BE2C (cell line): ENCODE measurements at regions not wholly inside any gene's neighbourhood (a gene's known extent, or its start where the extent isn't known, plus 50 kb on each side); places are given as distances from the start of the nearest gene placed in this dataset.

Experiments used
- DNase-seq: peaks from one replicate; pipeline ENCODE4 v3.0.0-alpha.2; 2020
- H3K27me3 ChIP-seq: fragments of 250-450 bp; sonication (Bioruptor Pico); 2 replicates; pipeline ENCODE4 v1.5.1; 2020; ENCODE audit warnings: mild to moderate bottlenecking
- H3K36me3 ChIP-seq: fragments of 250-450 bp; sonication (Bioruptor Pico); 2 replicates; pipeline ENCODE4 v1.5.1; 2020; ENCODE audit warnings: mild to moderate bottlenecking
- H3K4me1 ChIP-seq: fragments of 250-450 bp; sonication (Bioruptor Pico); 2 replicates; pipeline ENCODE4 v1.5.1; 2020
- H3K4me3 ChIP-seq: 2 replicates; pipeline ENCODE4 v1.5.1; 2011; ENCODE audit warnings: low read depth, low read length
- H3K9me3 ChIP-seq: fragments of 250-450 bp; sonication (Bioruptor Pico); 2 replicates; pipeline ENCODE4 v1.5.1; 2020
- TF ChIP-seq, protein P1 (sequence below): IDR thresholded peaks from 2 replicates; pipeline ENCODE4 v1.5.1; 2012; ENCODE audit warnings: mild to moderate bottlenecking, low read depth, low read length

DNA sequence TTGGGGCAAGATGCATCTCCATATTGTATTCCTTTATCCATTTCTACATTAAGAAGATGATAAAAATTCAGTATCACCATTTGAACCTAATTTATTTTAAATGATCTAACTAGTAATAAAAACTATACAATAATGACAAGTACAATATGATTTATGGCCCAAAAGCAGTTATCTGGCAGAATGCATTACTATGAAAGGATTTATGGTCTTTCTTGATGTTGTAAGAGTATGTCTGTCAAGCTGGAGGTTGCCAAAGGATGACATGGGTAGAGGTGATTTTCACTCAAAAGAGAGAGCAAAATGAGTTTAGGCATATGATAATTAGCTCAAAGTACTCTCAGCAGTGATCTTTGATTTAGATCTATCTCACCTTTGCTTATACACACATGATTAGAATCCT is 54.2 kb upstream of the MAP2 start:
- TF ChIP-seq, protein P1, sequence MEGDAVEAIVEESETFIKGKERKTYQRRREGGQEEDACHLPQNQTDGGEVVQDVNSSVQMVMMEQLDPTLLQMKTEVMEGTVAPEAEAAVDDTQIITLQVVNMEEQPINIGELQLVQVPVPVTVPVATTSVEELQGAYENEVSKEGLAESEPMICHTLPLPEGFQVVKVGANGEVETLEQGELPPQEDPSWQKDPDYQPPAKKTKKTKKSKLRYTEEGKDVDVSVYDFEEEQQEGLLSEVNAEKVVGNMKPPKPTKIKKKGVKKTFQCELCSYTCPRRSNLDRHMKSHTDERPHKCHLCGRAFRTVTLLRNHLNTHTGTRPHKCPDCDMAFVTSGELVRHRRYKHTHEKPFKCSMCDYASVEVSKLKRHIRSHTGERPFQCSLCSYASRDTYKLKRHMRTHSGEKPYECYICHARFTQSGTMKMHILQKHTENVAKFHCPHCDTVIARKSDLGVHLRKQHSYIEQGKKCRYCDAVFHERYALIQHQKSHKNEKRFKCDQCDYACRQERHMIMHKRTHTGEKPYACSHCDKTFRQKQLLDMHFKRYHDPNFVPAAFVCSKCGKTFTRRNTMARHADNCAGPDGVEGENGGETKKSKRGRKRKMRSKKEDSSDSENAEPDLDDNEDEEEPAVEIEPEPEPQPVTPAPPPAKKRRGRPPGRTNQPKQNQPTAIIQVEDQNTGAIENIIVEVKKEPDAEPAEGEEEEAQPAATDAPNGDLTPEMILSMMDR: no peak
- no peak overlapping the region for H3K4me3 ChIP-seq

DNA sequence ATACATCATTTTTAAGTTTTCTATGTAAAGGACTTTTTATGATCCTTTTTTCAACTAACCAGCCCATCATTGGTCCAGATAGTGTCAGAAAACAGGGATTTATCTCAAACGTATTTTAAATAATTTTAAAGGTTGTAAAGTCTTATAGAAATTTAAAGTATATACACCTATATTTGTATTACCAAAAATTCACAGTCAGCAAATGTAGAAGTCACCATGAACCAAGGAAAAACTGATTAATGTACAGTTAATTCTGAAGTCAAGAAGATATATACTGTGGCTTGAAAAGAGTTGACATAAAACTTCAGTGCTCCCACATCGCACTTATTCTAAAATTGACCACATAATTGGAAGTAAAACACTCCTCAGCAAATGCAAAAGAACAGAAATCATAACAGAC is 52.4 kb upstream of the MAP2 start:
- Histone ChIP-seq H3K27me3 (no peaks in the 10 kb centered on the region), H3K4me1 (no peaks in the 10 kb centered on the region), H3K9me3 (no peaks in the 10 kb centered on the region), H3K36me3 (no peaks in the 10 kb centered on the region), H3K4me3 (no peak overlapping the region)
- DNase-seq: no peak
- TF ChIP-seq, protein P1: no peak

More for the DNA sequence above, 54.2 kb upstream of the MAP2 start:
- H3K9me3 ChIP-seq: no peaks in the 10 kb centered on the region
- H3K4me1 ChIP-seq: no peaks in the 10 kb centered on the region
- no peaks in the 10 kb centered on the region for H3K27me3 ChIP-seq
- DNase-seq: no peak
- H3K36me3 ChIP-seq: no peaks in the 10 kb centered on the region
